GM12892 (cell line): ENCODE measurements at regions not wholly inside any gene's neighbourhood (a gene's known extent, or its start where the extent isn't known, plus 50 kb on each side); places are given as distances from the start of the nearest gene placed in this dataset.

Experiments used
- DNase-seq: peaks from one replicate; pipeline ENCODE4 v3.0.0; 2011; ENCODE audit not compliant: insufficient read length
- FAIRE-seq: peaks from 2 replicates; lab custom pipeline; 2011; peaks lifted over from hg19 to GRCh38; lab: Jason Lieb, UNC
- POLR2A ChIP-seq: IDR thresholded peaks from 2 replicates; pipeline ENCODE4 v1.6.1; 2011; ENCODE audit warnings: low read depth, low read length, control low read depth
- POLR2AphosphoS5 ChIP-seq: IDR thresholded peaks from 2 replicates; pipeline ENCODE4 v1.6.1; 2011; ENCODE audit warnings: low read depth, low read length, control low read depth
- TAF1 ChIP-seq: IDR thresholded peaks from 2 replicates; pipeline ENCODE4 v1.6.1; 2011; ENCODE audit warnings: low read depth, mild to moderate bottlenecking, control low read depth, low read length, borderline replicate concordance

GRCh38 chr11:97237151-97237550 is 847.3 kb downstream of the JRKL start:
- TF ChIP-seq POLR2AphosphoS5 (no peak), TAF1 (no peak), POLR2A (no peak)
- DNase-seq: no peak
- FAIRE-seq: no peak

- FAIRE-seq (no peak), DNase-seq (no peak)
- TF ChIP-seq POLR2AphosphoS5 (no peak), TAF1 (no peak), POLR2A (no peak)
Measured at GRCh38 chr11:97247601-97248000, 857.8 kb downstream of the JRKL start.

- FAIRE-seq: no peak
Measured at GRCh38 chr11:97254790-97255189, 865.0 kb downstream of the JRKL start.

GRCh38 chr11:97259434-97259833 is 869.6 kb downstream of the JRKL start:
- FAIRE-seq (no peak), DNase-seq (no peak)
- no peak for TF ChIP-seq TAF1
- TF ChIP-seq POLR2A: no peak
- no peak for TF ChIP-seq POLR2AphosphoS5

More at GRCh38 chr11:97254790-97255189, 865.0 kb downstream of the JRKL start:
- TF ChIP-seq POLR2AphosphoS5: no peak
- no peak for DNase-seq

GRCh38 chr11:97259884-97260283 is 870.1 kb downstream of the JRKL start:
- FAIRE-seq (no peak), DNase-seq (no peak)

GRCh38 chr11:97263183-97263858 is 873.5 kb downstream of the JRKL start:
- no peak for DNase-seq
- FAIRE-seq: no peak
- no peak for TF ChIP-seq TAF1
- no peak for TF ChIP-seq POLR2A
- no peak for TF ChIP-seq POLR2AphosphoS5

More at GRCh38 chr11:97259884-97260283, 870.1 kb downstream of the JRKL start:
- TF ChIP-seq POLR2A (no peak), POLR2AphosphoS5 (no peak), TAF1 (no peak)

GRCh38 chr11:97269527-97269926 is 879.7 kb downstream of the JRKL start:
- TF ChIP-seq POLR2A (no peak), TAF1 (no peak), POLR2AphosphoS5 (no peak)
- DNase-seq: no peak

GRCh38 chr11:97279341-97279740 is 889.5 kb downstream of the JRKL start:
- DNase-seq (no peak), FAIRE-seq (no peak)
- TF ChIP-seq TAF1: no peak
- no peak for TF ChIP-seq POLR2AphosphoS5
- no peak for TF ChIP-seq POLR2A

More at GRCh38 chr11:97269527-97269926, 879.7 kb downstream of the JRKL start:
- FAIRE-seq: peak; percentile 60

GRCh38 chr11:97280347-97280746 is 890.5 kb downstream of the JRKL start:
- no peak for DNase-seq
- no peak for FAIRE-seq
- TF ChIP-seq TAF1 (no peak), POLR2A (no peak), POLR2AphosphoS5 (no peak)

GRCh38 chr11:97289823-97290222 is 900.0 kb downstream of the JRKL start:
- no peak for DNase-seq
- TF ChIP-seq POLR2AphosphoS5: no peak
- TF ChIP-seq POLR2A: no peak
- TF ChIP-seq TAF1: no peak
- FAIRE-seq: no peak

- TF ChIP-seq POLR2A (no peak), POLR2AphosphoS5 (no peak), TAF1 (no peak)
- FAIRE-seq (no peak), DNase-seq (no peak)
Measured at GRCh38 chr11:97290464-97291041, 900.7 kb downstream of the JRKL start.

- FAIRE-seq (no peak), DNase-seq (no peak)
- TF ChIP-seq TAF1: no peak
- no peak for TF ChIP-seq POLR2A
- TF ChIP-seq POLR2AphosphoS5: no peak
Measured at GRCh38 chr11:97296301-97296700, 906.5 kb downstream of the JRKL start.
